AG10803 (cell line): ENCODE measurements at regions not wholly inside any gene's neighbourhood (a gene's known extent, or its start where the extent isn't known, plus 50 kb on each side); places are given as distances from the start of the nearest gene placed in this dataset.

Experiments used
- DNase-seq: peaks from one replicate; pipeline ENCODE4 v3.0.0; 2010; ENCODE audit warnings: low read depth
- H3K4me3 ChIP-seq: 2 replicates; pipeline ENCODE4 v1.5.1; 2011; ENCODE audit warnings: mild to moderate bottlenecking, low read length, control low read depth
- CTCF ChIP-seq: conservative IDR thresholded peaks from 2 replicates; pipeline ENCODE4 v1.5.1; 2011; ENCODE audit warnings: mild to moderate bottlenecking, low read length, control low read depth, inconsistent platforms

GRCh38 chr17:13967416-13967815, 101.9 kb upstream of the COX10 start:
- TF ChIP-seq CTCF, result no peak
- no peak for DNase-seq
- H3K4me3 ChIP-seq, result no peak overlapping the region

GRCh38 chr17:13970531-13970930, 98.8 kb upstream of the COX10 start:
- DNase-seq, result peak; percentile 5
- H3K4me3 ChIP-seq, result no peak overlapping the region
- TF ChIP-seq CTCF, result no peak

GRCh38 chr17:13973960-13974651, 95.2 kb upstream of the COX10 start:
- no peak for TF ChIP-seq CTCF
- DNase-seq, result no peak
- no peak overlapping the region for H3K4me3 ChIP-seq

GRCh38 chr17:13977837-13978236, 91.5 kb upstream of the COX10 start:
- no peak overlapping the region for H3K4me3 ChIP-seq
- TF ChIP-seq CTCF, result no peak
- no peak for DNase-seq

DNA sequence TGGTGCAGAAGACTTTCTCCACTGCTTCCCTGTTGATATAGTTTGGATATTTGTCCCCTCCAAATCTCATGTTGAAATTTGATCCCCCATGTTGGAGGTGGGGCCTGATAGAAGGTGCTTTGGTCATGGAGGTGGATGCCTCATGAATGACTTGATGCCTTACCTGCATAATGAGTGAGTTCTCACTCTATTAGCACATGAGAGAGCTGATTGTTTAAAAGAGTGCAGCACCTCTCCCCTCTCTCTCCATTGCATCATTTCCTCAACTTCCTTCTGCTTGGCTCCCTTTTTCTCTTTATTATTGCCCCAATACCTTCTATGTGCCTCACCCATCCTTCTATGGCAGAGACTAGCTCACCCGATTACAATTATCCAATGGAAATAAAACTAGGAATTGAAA, 90.8 kb upstream of the COX10 start:
- TF ChIP-seq CTCF, result no peak
- no peak for DNase-seq

DNA sequence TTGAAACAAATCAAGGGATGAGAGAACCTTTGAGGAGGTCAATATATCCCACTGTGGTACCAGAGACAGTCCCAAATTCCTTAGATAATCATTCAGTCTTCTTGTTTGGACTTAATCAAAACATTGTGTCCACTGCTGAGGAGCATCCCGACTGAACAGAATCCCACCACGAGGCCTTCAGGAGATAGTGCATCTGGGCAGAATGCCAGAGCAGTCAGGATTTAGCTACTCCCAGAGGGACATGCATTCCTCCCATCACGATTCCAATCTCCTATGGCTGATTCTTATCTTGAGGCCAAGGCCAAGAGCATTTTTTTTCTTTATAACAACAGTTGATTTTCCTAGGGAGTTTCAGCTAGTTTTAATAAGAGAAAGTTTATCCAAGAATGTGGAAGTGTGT, 87.4 kb upstream of the COX10 start:
- H3K4me3 ChIP-seq, result no peak overlapping the region
- DNase-seq, result no peak
- no peak for TF ChIP-seq CTCF

More for the DNA sequence above, 90.8 kb upstream of the COX10 start:
- no peak overlapping the region for H3K4me3 ChIP-seq

GRCh38 chr17:13984956-13985355, 84.3 kb upstream of the COX10 start:
- H3K4me3 ChIP-seq, result no peak overlapping the region
- DNase-seq, result no peak
- no peak for TF ChIP-seq CTCF
